Hematopoietic multipotent progenitor cell treated with erythropoietin and hydrocortisone succinate and interleukin-3 and kit ligand, for 4 days (in vitro differentiated cells): ENCODE measurements at regions not wholly inside any gene's neighbourhood (a gene's known extent, or its start where the extent isn't known, plus 50 kb on each side); places are given as distances from the start of the nearest gene placed in this dataset.
A peak's percentile ranks its signal among the peaks of the same experiment; 100 is the strongest.
"Not testable (repeated sequence)": the region's sequence is repeated elsewhere in the genome, so short reads cannot be mapped to it uniquely, and the experiment has no call there.

Source experiments
- DNase-seq: peaks from one replicate; pipeline ENCODE4 v3.0.0-alpha.2; 2015

DNA sequence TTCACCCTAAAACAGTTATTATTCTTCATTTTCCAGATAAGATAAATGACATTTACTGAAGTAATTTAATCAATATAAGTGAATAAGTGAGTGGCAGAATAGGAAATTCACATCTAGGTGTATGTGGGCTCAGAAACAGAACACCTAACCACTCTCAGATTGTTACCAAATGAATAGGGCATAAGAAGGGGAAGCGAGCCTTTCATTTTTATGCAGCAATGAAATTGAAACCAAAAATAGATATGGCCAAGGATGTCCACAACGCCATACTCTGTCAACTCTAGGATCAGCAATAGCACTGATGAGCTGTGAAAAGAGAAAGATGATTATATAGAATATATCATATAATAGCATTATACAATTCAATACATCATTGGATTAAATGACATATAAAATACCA, 398.1 kb upstream of the API5 start:
- no peak for DNase-seq

DNA sequence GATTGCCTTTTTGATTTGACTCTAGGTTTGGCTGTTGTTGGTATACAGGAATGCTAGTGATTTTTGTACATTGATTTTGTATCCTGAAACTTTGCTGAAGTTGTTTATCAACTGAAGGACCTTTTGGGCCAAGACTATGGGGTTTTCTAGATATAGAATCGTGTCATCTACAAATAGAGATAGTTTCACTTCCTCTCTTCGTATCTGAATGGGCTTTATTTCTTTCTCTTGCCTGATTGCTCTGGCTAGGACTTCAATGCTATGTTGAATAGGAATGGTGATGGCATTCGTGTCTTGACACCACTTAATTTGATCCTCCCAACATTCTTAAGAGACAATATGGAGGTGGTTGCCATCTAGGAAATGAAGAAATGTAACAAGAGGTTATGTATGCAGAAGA, 388.1 kb upstream of the API5 start:
- DNase-seq, result no peak

DNA sequence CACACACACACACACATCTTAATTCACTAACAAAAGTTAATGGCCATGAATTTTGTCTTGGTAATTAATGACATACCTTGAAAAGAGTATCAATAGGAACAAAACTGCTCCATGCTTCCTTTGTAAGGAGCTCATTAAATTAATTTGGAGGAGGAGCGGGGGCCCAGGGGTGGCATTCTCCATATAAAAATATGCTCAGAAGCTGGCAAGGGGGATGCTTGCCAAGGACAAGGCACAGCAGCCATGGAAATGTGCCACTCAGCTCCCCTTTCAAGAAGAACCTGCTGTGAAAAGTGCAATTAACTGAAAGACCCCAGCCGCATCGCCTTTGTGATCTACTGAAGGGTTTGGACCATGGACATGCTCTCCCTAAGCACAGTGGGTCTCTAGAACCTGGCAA, 385.9 kb upstream of the API5 start:
- no peak for DNase-seq

DNA sequence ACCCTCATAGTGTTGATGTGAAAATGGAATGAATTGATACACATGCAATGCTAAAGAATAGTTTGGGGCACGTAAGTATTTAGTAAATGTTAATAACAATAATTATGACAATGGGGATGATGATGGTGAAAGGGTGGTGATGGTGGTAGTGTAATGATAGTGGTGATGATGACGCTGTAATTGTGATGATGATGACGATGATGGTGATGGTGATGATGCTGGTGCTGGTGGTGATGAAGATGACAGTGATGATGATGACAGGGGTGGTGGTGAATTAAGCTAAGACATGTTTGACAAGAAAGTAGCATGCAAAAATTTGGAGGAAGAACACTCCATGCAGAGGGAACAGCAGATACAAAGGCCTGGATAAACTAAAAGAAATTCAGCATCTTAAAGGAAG, 364.4 kb upstream of the API5 start:
- DNase-seq, result no peak

DNA sequence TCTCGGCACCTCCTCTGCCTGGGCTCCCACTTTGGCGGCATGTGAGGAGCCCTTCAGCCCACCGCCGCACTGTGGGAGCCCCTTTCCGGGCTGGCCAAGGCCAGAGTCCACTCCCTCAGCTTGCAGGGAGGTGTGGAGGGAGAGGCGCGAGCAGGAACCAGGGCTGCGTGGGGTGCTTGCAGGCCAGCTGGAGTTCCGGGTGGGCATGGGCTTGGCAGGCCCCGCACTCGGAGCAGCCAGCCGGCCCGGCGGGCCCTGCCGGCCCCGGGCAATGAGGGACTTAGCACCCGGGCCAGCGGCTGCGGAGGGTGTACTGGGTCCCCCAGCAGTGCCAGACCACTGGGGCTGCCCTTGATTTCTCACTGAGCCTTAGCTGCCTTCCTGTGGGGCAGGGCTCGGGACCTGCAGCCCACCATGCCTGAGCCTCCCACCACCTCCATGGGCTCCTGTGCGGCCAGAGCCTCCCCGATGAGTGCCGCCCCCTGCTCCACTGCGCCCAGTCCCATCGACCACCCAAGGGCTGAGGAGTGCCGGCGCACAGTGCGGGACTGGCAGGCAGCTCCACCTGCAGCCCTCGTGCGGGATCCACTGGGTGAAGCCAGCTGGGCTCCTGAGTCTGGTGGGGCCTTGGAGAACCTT, 361.9 kb upstream of the API5 start:
- not testable (repeated sequence) for DNase-seq

DNA sequence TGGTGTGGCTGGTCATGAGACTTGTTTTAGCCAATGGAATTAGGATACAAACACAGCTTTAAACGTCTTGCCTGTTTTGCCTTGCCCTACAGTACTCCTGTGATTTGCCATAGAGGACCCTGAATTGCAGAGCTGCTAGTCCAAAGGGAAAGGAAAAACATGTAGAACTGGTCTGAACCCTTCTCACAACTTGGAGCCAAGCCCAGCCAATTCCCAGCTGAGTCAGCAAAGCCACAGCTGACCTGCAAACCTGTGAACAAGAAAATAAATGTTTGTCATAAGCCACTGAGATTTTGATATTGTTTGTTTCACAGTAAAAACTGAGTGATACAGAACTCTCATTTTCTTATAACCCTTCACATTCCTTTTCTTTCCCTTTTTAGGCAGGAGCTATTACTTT, 360.5 kb upstream of the API5 start:
- DNase-seq, result no peak

DNA sequence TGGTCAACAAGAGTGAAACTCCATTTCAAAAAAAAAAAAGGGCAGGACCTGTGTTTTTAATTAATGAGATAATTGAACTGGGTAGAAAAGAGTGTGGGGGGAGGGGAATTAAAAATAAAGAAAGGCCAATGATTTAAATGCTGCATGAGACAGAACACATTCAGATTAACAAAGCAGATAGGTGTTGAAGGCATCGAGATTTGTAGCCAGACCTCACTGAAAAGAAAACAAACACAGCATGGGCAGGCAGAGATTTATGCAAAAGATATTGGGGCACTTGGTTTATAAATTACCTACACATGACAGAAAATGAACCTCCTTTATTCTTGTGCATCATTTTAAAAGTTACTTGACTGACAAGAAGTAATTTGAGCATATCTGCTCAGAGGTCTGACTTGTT, 354.0 kb upstream of the API5 start:
- DNase-seq, result no peak

DNA sequence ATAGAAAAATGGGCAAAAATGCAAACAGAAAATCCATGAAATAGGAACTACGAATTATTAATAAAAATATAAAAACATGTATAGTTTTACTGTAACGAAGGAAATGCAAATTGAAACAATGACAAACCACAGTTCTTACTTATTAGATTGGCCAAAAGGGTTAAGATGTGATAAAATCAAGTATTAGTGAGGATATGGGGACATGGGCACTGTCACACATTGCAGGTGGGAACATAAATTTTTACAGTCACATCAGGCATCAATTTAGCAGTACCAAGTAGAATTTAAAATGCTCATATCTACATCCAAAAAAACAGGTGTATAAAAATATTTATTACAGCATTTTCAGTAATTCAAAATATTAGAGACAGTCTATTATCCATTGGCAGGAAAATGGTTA, 353.2 kb upstream of the API5 start:
- DNase-seq, result no peak

DNA sequence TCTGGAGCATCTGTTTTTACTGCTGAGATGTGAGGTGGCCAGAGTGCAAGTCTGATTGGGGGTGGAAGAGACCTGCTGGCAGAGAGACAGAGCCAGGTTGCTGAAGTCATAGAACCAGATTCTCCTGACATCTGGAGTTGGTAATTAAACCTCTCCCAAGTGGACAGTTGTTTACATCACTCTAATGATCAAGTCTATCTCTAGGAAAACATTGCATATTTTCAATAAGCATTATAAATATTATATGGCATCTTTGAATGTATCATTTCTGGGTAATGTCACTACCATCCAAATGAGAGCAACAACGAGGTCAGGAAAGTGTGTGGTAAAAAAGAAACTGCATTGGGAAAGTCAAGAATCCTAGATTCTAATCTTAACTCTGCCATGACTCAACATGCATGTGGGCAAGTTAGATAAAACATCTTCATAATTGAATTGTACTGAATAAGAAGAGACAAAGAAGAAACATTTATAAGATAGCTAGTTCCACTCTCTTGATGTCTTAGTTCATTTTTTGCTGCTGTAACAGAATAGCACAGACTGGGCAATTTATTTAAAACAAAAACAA, 351.2 kb upstream of the API5 start:
- no peak for DNase-seq

DNA sequence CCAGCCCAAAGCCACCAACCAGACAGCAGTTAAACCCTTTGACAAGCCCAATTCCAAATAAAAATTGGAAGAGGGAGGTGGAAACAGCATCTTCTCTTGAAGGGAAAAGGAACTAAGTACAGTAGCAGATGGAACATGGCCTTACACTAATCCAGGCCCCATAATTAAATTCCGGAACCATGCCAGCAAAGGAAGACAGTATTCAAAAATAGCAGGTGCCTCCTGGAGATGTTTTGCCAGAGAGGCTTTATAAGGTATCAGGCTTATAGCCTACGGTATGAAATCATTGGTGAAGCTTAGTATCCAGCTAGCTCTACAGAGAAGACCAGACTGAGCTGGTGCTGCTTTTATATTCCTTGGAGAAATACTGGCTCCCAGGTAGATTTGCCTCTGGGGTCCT, 344.1 kb upstream of the API5 start:
- DNase-seq, result no peak

DNA sequence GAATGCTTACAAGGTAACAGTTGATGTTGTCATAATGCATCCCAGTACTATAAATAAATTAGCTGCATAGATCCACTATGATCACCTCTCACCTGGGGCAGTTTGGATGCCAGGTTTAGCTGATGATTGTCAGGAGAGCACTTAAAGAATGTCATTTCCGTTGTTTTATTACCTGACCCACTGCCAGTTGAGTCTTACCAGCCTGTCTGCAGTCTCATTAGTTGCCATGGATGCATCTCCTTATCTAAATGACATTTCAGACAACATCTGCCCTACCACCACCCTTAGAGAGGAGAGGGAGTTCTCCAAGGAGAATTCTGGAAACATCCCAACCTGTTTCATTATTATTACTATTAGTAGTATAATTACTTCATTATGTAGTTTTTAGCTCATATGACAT, 339.1 kb upstream of the API5 start:
- no peak for DNase-seq

DNA sequence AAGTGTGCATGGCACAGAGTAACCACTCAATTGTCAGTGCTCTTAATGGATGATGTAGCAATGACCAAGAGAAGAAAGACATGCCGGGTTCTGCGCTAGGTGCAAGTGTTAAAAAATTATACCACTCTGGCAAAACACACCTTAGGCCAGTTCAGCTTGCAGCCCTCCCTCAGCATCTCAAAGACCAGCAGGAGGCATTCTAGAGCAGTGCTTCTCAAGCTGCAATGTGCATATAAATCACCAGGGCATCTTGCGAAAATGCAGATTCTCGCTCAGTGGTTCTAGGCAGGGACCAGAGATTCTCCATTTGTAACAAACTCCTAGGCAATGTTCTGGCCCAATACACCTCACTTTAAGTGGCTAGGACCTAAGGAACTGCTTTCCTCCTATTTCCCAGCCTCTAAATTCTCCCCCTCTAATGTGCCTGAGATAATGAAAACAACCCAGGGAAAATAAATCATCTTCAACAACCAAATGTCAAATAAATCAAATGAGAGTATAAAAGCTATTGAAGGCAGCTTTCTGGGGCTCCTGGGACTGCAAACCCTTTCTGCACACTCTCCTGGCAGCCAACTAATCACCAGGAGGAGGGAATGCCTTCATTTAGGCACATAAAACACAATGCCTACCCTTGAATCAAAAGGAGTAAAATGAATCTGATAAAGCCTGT, 337.2 kb upstream of the API5 start:
- DNase-seq, result no peak

DNA sequence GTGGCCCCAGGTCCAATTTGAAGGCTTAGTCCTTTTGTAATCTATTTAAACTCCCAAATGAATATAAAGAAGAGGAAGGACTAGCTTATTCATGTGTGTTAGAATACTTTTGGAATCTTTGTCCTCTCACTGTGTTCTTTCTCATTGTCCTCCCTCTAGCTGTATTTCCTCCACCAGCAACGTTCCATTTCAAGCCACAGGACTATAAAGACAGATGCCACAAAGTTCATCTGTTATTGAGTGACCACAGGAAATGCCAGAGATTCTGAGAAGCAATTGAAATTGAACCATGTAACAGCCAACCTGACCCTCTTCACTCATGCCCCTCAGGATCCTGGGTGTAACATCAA, 336.6 kb upstream of the API5 start:
- DNase-seq, result no peak

DNA sequence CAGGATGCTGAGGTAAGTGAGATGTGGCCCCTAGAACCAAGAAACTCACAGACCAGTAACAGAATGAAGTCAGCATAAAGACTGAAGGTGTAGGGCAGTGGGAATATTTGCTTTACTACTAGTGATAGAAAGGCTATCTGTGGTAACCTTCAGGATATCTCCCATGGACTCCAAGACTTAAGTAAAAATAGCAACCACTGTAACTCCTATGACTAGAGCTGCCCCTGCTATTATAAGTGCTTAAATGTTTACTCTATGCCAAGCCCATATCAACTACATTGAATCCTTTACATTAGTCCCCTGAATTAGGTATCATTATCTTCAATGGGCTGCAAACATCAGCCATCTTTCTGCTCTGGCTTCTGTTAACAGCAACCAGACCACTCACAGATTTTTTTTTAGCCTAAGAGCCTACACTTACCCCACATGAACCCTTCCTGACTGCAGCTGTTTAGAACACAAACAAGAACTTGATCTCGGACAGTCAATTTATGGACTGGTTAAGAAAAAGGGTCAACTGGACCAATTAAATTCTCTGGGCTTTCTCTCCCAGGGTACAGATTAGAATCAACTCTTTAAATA, 335.1 kb upstream of the API5 start:
- no peak for DNase-seq

DNA sequence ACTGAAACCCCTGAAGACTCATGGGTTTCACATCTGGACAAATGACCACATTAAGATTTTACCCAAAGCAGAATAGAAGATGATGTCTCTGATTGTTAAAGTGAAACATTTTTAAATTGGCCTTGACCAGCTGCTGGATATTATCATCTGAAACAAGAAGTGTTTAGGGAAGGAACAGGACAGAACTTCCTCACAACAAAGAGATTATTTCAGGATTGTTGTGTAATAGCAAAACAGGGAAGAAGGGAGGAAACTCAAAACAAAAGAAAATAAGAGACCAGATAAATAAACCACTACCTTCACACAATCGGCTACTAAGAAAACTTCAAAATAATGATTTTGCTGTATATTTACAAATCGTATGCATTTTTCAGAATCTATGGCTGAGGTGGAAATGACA, 319.2 kb upstream of the API5 start:
- DNase-seq, result no peak

DNA sequence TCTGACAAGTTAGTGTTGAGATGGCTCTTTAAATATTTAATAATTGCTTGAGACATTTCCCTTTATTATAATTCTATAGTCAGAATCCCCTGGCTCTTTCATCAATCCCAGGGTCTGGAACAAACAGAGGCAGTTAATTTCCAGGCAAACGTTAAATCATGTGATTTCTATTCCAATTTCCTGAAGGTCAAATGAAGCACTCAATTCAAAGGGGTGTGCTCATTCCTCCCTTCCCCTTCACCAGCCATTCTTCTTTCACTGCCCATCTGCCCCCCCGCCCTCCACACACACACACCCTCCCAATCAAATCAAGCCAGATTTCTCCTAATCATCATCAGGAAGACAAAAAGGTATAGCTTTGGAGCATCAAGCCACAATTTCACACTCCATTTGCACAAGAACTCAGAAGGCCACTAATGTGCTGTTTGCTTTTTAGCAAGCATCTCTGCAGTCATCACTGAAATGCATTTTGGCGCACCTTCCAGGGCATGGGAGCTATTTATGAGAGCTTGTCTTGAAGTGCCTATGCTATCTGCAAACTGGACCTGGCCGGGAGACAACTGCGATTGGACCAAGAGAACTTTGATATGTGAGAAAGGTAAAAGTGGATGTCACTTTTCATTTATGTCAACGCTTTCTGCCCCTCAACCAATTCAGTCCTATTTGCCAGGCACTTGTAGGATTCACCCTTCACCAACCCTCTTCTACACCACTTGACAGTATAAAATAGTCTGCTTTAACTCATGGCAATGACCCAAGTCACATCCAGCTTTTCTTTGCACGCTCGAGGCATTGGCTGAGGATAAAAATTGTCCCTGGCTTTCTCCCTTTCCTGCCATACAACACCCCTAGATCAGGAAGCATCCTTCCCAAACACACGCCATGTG, 315.1 kb upstream of the API5 start:
- DNase-seq, result no peak

DNA sequence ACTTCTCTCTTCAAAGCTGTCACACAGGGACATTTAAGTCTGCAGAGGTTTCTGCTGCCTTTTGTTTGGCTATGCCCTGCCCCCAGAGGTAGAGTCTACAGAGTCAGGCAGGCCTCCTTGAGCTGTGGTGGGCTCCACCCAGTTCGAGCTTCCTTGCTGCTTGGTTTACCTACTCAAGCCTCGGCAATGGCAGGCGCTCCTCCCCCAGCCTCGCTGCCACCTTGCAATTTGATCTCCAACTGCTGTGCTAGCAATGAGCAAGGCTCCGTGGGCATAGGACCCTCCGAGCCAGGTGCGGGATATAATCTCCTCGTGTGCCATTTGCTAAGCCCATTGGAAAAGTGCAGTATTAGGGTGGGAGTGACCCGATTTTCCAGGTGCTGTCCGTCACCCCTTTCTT, 306.9 kb upstream of the API5 start:
- DNase-seq, result not testable (repeated sequence)

DNA sequence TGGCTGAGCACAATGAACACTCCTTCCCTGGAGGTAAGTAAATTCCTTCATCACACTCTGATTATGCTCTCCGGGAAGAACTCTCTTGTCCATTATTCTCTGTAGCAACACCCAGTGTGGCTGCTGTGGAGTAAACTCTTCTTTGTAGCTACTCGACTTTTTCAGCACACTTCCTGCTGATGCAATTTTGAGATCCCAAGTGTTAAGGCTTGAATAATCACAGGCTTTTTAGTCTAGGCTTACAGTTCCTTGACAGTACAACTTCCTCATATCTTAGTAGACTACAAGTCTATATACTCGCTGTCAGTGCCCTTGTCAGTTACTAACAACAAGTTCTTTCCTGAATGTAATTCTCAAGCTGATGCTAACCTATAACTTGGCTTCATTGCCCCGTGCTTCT, 301.8 kb upstream of the API5 start:
- no peak for DNase-seq

DNA sequence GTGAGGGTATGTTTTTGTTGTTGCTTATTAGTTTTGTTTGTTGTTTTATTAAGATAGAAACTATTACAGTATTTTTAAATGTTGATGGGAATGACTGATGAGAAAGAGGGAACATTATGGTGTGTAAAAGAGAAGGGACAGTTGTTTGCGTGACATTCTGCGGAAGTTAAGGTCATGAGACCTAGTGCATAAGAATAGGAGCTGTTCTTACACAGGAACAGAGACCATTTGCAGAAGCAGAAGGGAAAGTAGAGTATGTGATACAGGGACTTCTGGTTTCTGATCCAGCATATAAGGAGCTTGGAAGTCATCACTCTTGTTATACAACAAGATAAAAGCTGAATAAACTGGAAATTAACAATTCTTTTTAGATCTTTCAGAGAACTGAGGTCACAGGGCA, 299.2 kb upstream of the API5 start:
- DNase-seq, result no peak

DNA sequence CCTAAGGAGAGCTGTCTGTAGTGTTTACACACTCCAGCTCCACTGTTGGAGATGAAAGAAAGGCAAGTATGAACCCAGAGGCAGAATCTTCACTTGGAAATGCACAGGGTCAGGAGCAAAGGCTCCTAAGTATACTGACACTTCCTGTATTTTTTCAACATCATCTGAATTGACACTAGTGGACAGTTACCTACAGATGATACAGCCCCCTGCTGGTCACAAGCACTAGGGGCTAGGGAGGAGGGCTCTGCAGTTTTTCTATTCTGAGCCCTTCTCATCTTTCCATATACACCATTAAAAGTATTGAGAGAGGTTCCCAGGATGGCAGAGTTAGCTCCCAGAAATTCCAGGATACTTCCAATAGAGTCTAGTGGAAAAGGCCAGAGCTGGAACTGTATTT, 290.3 kb upstream of the API5 start:
- peak; percentile 42 for DNase-seq

DNA sequence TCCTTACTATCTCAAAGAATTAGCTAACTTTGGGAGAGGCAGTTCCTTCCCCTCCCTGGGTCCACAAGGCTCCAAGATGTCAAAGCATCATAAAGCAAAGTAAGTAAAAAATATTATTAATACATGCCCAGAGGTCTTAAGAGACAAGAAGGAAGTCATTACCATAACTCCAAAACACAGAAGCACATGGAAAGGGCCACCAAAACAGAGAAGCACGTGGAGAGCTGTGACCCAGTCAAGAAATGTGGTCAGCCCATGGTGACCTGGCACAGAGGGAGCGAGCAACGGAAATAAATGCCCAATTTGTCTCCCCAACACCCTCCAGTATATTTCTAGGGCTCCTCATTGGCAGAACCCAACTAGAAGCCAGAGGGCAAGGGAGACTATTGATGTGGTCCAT, 277.5 kb upstream of the API5 start:
- DNase-seq, result no peak

DNA sequence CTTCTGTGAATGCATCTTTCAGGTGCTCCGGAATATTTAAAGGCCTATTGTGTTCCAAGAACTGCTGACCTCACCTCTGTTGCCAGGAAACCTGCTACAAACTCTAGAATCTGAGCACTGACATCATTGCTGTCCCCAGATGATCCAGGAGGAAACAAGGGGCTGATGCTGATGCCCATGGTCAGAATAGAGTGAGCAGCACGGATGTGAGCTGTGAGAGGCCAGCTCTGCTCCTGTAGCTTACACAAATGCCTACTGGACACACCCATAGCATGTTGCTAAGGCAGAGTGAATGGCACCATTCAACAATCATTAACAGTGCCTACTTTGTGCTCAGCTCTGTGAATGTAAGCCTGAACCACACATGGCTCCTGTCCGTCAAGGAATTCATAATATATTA, 276.7 kb upstream of the API5 start:
- DNase-seq, result no peak

DNA sequence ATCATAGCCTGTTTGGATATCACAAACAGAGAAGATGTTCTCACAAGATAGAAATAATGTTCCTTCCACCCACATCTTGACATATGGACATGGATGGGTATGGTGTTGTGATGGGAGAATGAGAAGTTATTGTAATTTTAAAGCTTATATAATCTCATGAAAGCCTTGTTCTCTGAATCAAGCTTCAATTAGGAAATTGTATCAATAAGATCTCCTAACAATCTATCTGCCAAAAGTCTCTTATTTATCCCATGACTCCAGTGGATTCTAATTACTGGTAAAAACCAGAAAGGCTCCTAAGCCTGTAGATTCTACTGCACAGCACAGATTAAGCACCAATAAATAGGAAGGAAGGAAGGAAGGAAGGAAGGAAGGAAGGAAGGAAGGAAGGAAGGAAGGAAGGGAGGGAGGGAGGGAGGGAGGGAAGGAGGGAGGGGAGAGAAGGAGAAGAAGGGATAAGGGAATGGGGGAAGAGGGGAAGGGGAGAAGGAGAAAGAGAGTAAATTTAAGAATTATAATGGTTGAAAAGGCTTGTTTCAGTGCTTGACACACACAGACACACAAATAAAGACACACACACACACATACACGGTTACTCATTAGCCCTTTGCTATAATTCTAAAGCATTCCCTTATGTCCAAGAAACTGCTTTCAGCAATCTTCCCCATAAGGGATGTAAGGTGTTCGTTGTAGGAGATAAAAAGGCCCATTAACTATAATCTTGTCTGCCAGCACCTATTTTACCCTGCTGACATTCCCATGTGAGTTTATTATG, 258.0 kb upstream of the API5 start:
- DNase-seq, result no peak
